Osteoblast (primary cell): ENCODE measurements at regions not wholly inside any gene's neighbourhood (a gene's known extent, or its start where the extent isn't known, plus 50 kb on each side); places are given as distances from the start of the nearest gene placed in this dataset.

ENCODE experiments used
- DNase-seq: peaks from one replicate; pipeline ENCODE4 v3.0.0; 2011; ENCODE audit warnings: low spot score, mixed read lengths; ENCODE audit not compliant: insufficient read length; ENCODE audit errors: missing footprints
- H2AFZ ChIP-seq: 2 replicates; pipeline ENCODE4 v1.6.0; 2011; ENCODE audit warnings: mild to moderate bottlenecking, low read length
- H3K27ac ChIP-seq: 2 replicates; pipeline ENCODE4 v1.5.1; 2011; ENCODE audit warnings: mild to moderate bottlenecking, low read depth, low read length, moderate library complexity
- H3K27me3 ChIP-seq: 2 replicates; pipeline ENCODE4 v1.6.0; 2012; ENCODE audit warnings: mild to moderate bottlenecking, control low read depth, inconsistent platforms, low read length, moderate library complexity; ENCODE audit not compliant: insufficient read depth
- H3K36me3 ChIP-seq: 2 replicates; pipeline ENCODE4 v1.5.1; 2011; ENCODE audit warnings: mild to moderate bottlenecking, low read length, control low read depth, moderate library complexity; ENCODE audit not compliant: insufficient read depth
- H3K4me1 ChIP-seq: 2 replicates; pipeline ENCODE4 v1.5.1; 2011; ENCODE audit warnings: mild to moderate bottlenecking, low read length, control low read depth, moderate library complexity; ENCODE audit not compliant: insufficient read depth
- H3K4me2 ChIP-seq: 2 replicates; pipeline ENCODE4 v1.6.0; 2011; ENCODE audit warnings: mild to moderate bottlenecking, low read length; ENCODE audit not compliant: insufficient read depth
- H3K4me3 ChIP-seq: fragments of 200-600 bp; sonication (generic); 3 replicates; pipeline ENCODE4 v1.5.1; 2012; ENCODE audit warnings: mild to moderate bottlenecking, low read length, inconsistent platforms; ENCODE audit not compliant: insufficient read depth
- H3K79me2 ChIP-seq: 2 replicates; pipeline ENCODE4 v1.6.0; 2012; ENCODE audit warnings: mild to moderate bottlenecking, low read length, control low read depth, inconsistent platforms; ENCODE audit not compliant: insufficient read depth
- H3K9me3 ChIP-seq: 2 replicates; pipeline ENCODE4 v1.5.1; 2011; ENCODE audit warnings: low read depth, low read length, control low read depth
- H4K20me1 ChIP-seq: 2 replicates; pipeline ENCODE4 v1.6.0; 2012; ENCODE audit warnings: mild to moderate bottlenecking, low read length, control low read depth; ENCODE audit not compliant: insufficient read depth
- TF ChIP-seq, protein P1 (sequence below): IDR thresholded peaks from 2 replicates; pipeline ENCODE4 v1.5.1; 2011; ENCODE audit warnings: mild to moderate bottlenecking, low read depth, low read length, moderate library complexity; ENCODE audit errors: extremely low read depth

DNA sequence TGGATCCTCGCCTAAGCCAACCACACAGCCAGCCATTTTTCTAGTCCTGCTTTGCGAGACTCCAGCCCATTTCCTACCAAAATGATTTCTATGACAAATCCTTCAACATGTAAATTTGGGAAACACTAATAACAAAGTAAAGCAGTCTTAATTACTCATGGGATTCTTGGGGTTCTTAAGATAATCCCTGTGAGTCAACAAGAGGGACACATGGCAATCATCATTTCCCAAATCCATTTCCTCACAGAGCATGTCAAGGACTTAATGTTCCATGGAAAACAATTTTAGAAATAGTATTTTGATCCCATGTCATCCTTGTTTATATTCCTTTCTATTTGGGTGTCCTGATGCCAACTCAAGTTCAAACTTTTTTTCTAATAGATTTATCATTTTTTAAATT is 322.7 kb upstream of the NOX3 start:
- Histone ChIP-seq H3K79me2 (no peaks in the 10 kb centered on the region), H4K20me1 (no peaks in the 10 kb centered on the region), H3K36me3 (no peaks in the 10 kb centered on the region), H3K4me2 (no peak overlapping the region), H3K27me3 (no peaks in the 10 kb centered on the region), H2AFZ (peak overlapping the region; percentile 6), H3K4me3 (no peak overlapping the region), H3K4me1 (peaks cover 19% of the 10 kb centered on the region), H3K9me3 (no peaks in the 10 kb centered on the region), H3K27ac (no peak overlapping the region)
- DNase-seq, result no peak
- TF ChIP-seq, protein P1, sequence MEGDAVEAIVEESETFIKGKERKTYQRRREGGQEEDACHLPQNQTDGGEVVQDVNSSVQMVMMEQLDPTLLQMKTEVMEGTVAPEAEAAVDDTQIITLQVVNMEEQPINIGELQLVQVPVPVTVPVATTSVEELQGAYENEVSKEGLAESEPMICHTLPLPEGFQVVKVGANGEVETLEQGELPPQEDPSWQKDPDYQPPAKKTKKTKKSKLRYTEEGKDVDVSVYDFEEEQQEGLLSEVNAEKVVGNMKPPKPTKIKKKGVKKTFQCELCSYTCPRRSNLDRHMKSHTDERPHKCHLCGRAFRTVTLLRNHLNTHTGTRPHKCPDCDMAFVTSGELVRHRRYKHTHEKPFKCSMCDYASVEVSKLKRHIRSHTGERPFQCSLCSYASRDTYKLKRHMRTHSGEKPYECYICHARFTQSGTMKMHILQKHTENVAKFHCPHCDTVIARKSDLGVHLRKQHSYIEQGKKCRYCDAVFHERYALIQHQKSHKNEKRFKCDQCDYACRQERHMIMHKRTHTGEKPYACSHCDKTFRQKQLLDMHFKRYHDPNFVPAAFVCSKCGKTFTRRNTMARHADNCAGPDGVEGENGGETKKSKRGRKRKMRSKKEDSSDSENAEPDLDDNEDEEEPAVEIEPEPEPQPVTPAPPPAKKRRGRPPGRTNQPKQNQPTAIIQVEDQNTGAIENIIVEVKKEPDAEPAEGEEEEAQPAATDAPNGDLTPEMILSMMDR, result no peak

DNA sequence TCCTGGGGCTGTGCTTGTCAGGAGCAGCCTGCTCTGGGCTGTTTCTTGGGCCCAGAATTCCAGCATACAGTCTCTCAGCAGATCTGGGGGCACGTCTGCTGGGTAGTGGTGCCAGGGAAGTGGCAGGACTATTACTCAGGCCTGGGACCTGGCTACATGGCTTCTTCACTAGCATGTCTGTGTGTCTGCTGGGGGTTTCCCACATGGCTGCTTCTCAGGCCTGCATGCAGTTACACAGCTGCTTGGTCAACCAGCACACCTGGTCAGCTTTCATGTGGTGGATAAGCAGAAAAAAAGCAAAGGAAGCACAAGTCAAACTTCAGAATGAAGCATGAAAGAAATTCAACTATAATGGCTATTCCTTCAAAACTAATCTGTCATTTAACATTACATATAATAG is 316.2 kb upstream of the NOX3 start:
- Histone ChIP-seq H3K4me2 (no peak overlapping the region), H3K79me2 (no peaks in the 10 kb centered on the region), H3K9me3 (no peaks in the 10 kb centered on the region), H2AFZ (no peak overlapping the region), H3K27me3 (no peaks in the 10 kb centered on the region), H3K4me3 (no peak overlapping the region), H4K20me1 (no peaks in the 10 kb centered on the region), H3K27ac (no peak overlapping the region), H3K4me1 (no peaks in the 10 kb centered on the region), H3K36me3 (no peaks in the 10 kb centered on the region)
- no peak for DNase-seq
- TF ChIP-seq, protein P1, result no peak

DNA sequence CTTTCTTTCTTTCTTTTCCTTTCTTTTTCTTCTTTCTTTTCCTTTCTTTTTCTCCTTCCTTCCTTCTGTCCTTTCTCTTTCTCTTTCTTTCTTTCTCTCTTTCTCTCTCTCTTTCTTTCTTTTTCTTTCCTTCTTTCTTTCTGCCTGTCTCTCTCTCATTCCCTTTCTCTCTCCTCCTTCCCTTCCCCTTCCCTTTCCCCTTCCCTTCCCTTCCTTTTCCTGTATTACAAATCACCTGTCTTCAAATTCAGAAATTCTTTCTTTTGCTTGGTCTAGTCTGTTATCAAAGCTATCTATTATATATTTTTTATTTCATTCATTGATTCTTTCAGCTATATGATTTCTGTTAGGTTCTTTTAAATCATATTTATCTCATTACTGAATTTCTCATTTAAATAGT is 315.2 kb upstream of the NOX3 start:
- H3K9me3 ChIP-seq, result no peaks in the 10 kb centered on the region
- no peak overlapping the region for H3K4me3 ChIP-seq
- H3K27ac ChIP-seq, result no peak overlapping the region
- no peaks in the 10 kb centered on the region for H3K79me2 ChIP-seq
- peaks cover 6% of the 10 kb centered on the region for H3K4me1 ChIP-seq
- no peak overlapping the region for H2AFZ ChIP-seq
- H3K27me3 ChIP-seq, result no peaks in the 10 kb centered on the region
- no peaks in the 10 kb centered on the region for H3K36me3 ChIP-seq
- H3K4me2 ChIP-seq, result no peak overlapping the region
- TF ChIP-seq, protein P1, result no peak
- DNase-seq, result no peak
- H4K20me1 ChIP-seq, result no peaks in the 10 kb centered on the region

DNA sequence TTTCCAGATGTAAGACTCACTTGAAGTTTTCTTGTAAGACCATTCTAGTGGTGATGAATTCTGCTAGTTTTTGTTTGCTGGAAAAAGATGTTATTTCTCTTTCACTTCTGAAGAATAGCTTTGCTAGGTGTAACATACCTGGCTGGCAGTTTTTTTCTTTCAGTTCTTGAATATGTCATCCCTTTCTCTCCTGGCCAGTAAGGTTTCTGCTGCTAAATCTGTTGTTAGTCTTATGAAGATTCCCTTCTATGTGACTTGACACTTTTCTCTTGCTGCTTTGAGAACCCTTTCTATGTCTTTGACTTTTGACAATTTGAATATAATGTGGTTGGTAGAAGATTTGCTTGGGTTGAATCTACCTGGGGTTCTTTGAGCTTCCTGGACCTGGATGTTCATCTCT is 314.7 kb upstream of the NOX3 start:
- Histone ChIP-seq H3K79me2 (no peaks in the 10 kb centered on the region), H3K9me3 (no peaks in the 10 kb centered on the region), H3K4me3 (no peak overlapping the region), H2AFZ (no peak overlapping the region), H3K27ac (no peak overlapping the region), H3K27me3 (no peaks in the 10 kb centered on the region), H3K4me2 (no peak overlapping the region), H4K20me1 (no peaks in the 10 kb centered on the region), H3K36me3 (no peaks in the 10 kb centered on the region), H3K4me1 (peaks cover 11% of the 10 kb centered on the region)
- no peak for DNase-seq
- TF ChIP-seq, protein P1, result no peak
